DOHH2 (cell line): ENCODE measurements at regions not wholly inside any gene's neighbourhood (a gene's known extent, or its start where the extent isn't known, plus 50 kb on each side); places are given as distances from the start of the nearest gene placed in this dataset.
"Not testable (repeated sequence)": the region's sequence is repeated elsewhere in the genome, so short reads cannot be mapped to it uniquely, and the experiment has no call there.

Source experiments
- EZH2phosphoT487 ChIP-seq: fragments of 200-600 bp; sonication (generic); IDR thresholded peaks from 2 replicates; pipeline ENCODE4 v1.6.1; 2017; ENCODE audit warnings: borderline replicate concordance, mild to moderate bottlenecking, antibody characterized with exemption, low read length, moderate library complexity, mixed read lengths
- TF ChIP-seq, protein P1 (sequence below): fragments of 200-600 bp; sonication (generic); IDR thresholded peaks from one replicate; pipeline ENCODE4 v1.5.1; 2014; ENCODE audit warnings: antibody characterized with exemption, mild to moderate bottlenecking, low read depth, low read length; ENCODE audit not compliant: poor library complexity, severe bottlenecking

DNA sequence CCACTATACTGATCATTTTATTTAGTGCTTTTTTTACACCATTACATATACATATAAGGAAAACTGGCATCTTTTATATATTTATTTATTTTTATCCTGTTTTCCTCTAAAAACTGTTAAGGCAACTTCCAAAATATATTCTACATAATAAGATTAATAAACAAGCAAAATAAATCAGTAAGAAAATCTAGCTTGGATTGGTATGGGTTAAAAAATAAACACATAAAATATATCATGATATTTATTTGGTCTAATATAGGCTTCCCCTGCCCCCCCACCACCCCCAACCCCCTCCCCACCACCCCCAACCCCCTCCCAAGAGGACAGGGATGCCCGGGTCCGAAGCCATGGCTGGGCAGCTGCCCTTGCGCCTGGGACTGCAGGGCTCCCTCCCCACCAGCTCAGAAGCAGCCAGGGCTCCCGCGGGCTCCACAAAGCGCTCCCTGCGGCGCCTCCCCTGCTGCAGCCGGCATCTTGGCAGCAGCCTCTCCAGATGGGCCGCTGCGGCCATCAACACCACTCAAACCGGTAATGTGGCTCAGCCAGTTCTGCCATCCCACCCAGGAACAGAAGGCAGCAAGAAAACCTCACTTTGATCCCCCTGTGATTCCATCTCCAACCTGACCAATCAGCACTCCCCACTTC lies 319.3 kb downstream of the SPATA31A6 start:
- TF ChIP-seq, protein P1, sequence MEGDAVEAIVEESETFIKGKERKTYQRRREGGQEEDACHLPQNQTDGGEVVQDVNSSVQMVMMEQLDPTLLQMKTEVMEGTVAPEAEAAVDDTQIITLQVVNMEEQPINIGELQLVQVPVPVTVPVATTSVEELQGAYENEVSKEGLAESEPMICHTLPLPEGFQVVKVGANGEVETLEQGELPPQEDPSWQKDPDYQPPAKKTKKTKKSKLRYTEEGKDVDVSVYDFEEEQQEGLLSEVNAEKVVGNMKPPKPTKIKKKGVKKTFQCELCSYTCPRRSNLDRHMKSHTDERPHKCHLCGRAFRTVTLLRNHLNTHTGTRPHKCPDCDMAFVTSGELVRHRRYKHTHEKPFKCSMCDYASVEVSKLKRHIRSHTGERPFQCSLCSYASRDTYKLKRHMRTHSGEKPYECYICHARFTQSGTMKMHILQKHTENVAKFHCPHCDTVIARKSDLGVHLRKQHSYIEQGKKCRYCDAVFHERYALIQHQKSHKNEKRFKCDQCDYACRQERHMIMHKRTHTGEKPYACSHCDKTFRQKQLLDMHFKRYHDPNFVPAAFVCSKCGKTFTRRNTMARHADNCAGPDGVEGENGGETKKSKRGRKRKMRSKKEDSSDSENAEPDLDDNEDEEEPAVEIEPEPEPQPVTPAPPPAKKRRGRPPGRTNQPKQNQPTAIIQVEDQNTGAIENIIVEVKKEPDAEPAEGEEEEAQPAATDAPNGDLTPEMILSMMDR = not testable (repeated sequence)
- not testable (repeated sequence) for TF ChIP-seq EZH2phosphoT487
